SW 1271 (cell line): ENCODE measurements at regions not wholly inside any gene's neighbourhood (a gene's known extent, or its start where the extent isn't known, plus 50 kb on each side); places are given as distances from the start of the nearest gene placed in this dataset.
"Not testable (repeated sequence)": the region's sequence is repeated elsewhere in the genome, so short reads cannot be mapped to it uniquely, and the experiment has no call there.

ENCODE experiments used
- DNase-seq, 2 experiments: peaks; one replicate each; lab custom pipeline; 2025; lab: John Stamatoyannopoulos, UW

DNA sequence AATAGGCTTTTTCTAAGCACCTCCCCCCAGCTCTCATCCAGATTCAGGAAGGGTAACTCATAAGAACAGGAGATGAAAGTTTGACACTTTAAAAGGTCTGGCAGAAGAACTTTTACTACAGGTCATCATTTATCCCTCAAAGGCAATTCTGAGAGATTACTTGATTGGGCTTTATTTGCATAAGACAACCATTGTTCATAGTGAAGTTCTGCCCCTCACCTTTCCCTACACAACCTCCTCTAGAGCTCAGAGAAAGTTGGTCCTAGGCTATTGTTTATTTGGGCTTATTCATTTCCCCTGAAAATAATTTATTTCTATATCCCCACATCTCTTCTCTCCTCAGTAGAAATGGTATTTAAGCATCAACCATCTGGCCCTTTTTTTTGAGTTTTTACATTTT lies 568.4 kb downstream of the ZNF608 start:
- DNase-seq: no peak

DNA sequence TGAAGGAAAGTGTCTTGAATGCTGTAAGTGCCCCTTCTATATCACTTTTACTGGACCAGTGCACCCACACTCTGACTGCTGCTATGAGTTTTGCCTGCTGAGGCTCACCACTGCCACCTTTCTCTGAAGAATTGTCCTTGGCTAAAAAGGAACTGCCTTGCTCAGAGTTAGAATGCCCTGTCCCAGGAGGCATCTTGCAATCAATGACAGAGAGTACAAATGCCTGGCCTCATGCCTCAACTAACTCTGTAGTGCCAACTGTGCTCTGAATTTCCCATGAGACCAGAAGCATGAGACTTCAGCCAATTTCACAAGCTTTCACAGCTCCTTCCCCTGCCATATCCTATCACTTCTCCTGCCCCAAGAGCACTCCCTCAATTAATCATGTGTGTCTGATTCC lies 569.7 kb downstream of the ZNF608 start:
- DNase-seq: no peak

DNA sequence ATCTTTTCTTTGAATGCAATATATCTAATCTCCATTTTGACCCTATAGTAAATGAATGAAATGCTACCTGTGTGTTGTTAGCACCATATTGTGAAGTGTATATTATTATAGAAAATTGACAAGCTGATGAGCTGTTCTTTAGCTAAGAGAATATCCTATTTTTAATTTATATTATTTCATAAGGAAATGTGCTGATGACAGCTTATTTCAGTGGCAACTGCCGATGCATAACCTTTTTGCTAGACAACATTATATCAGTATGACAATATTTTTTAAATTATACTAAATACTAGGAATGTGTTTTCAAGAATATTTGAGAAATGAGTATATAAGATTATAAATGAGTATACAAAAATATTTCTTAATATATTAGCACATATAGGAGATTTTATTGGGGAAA lies 573.1 kb downstream of the ZNF608 start:
- DNase-seq: no peak

DNA sequence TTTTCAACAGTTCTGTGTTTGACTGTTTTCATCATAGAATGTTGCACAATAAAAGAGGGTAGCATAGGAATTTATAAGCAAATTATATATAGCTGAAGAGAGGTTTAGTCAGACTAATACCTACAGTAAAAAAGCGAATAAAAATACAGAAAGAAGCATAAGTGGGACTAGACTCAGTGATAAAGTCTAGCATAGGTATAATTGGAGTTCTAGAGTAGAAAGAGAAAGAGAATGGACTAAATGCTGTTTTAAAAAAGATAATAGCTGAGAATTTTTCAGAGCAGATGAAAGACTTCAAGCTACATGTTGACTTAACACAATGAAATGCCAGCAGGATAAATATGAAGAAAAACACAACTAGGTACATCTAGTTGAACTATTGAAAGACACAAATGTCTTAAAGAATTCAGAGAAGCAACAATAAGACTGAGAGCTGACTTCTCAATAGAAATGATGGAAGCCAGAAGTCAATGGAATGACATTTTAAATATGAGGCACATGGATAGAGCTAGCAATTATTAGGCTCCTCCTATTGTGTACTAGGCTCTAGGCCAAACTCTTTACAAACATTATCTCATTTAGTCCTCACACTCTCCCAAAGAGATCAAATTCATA lies 573.9 kb downstream of the ZNF608 start:
- DNase-seq: no peak

DNA sequence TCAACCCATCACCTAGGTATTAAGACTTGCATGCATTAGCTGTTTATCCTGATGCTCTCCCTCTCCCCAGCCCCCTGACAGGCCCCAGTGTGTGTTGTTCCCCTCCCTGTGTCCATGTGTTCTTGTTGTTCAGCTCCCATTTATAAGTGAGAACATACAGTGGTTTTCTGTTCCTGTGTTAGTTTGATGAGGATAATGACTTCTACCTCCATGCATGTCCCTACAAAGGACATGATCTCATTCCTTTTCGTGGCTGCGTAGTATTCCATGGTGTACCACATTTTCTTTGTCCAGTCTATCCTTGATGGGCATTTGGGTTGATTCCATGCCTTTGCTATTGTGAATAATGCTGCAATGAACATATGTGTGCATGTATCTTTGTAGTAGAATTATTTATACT lies 578.3 kb downstream of the ZNF608 start:
- DNase-seq: not testable (repeated sequence)

DNA sequence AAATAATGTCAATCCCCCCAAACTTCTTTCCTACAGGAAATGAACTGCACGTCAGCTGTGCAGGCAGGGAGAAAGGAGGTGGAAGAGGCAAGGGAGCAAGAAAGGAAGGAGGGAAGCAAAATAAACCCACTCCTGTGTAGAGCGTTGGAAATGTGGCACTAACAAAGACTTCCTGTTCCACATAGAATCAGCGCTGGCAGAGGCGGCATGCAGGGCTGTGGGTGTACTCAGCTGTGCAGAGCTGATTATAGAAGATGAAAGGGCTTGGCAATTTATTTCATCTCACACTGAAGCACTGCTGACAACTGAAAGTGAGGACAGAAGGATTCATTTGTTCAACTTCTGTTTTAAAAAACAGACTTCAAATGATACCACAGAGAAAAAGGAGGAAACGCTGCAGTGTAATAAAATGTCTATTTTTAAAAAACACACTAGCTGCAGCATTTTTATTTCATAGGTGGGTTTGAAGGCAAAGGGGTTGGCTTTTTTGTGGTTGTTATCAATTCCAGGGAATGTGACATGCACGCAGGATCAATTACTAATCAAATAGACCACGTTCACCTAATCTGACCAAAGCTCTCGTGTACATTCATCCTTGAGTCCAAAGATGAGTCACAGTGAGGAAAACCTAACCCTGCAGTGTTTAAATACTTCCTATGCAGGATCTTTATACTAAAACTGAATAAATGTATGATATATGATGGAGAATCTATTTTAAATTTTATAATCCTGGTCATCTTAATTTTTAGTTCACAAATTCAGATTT lies 583.5 kb downstream of the ZNF608 start:
- no peak for DNase-seq

DNA sequence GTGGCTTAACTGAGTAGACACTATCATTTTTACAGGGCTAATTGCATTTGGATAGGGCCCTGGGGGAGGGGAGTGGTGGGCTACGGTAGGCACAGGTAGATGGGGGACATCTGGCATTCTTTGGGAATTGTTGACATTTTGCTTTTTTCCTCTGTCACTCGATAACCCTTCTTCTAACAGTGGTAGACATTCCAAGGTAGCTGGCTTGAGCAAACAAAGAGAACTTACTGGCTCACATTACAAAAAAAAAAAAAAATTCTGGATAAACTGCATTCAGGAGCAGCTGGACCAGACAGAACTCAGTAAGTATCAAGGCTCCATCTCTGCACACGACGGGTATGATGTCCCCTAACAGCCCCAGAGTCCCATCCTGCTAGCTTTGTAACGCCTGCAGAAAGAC lies 585.2 kb downstream of the ZNF608 start:
- no peak for DNase-seq

DNA sequence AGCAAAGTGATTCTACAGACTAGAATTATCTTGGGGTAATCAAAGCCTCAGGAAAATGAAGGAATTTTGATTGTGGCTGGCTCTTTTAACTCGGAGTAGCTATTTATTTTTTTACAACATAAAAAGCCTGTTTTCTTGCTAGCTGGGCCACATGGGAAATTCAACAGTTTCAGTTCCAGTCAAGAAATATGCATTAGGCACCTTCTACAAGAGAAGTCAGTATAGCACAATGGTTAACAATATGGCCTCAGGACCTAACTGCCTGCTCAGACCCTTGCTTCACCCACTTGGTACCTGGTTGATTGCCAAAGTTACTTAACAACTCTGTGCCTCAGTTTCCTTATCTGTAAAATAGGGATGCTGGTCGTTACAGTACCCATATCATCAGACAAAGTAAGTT lies 586.2 kb downstream of the ZNF608 start:
- DNase-seq: no peak

DNA sequence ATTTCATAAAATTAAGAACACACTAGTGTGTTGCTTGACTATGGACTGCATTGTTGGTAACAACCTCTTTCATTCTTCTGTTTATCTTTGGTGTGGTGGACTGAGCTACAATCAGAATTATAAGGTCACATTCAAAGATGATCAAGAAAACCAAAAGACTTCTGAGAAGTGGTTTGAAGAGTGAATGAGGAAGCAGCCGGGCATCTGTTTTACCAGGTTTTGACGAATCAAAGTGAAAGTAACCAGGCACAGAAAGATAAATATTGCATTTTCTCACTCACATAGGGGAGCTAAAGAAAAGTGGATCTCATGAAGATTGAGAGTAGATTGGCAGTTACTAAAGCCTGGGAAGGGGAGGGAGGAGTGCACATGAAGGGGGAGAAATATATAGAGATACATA lies 589.1 kb downstream of the ZNF608 start:
- DNase-seq: no peak

DNA sequence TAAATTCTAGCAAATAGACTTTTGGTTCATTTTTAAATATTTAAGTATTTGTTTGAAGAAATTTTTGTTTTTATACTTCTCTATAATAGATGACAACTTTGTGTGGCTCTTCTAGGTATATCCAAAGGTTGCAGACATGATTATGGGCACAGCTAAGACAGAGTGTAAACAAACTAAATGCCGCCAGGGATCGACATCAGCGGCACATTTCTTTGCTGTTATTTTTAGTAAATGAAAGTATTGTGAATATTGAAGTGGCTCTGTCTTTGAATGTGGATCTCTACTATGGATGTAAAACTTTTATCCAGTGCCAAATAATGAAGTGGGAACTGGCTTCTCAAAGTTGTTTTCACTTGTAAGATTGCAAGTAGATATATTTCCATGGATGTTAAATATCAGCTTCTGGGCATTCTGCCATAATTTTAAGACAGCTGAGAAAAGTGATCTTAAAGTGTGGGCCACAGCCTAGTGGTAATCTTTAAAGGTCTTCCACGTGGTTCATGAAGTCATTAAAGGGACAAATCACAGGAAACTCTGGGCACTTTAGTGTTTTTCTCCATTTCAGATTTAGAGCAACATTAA lies 589.9 kb downstream of the ZNF608 start:
- no peak for DNase-seq

DNA sequence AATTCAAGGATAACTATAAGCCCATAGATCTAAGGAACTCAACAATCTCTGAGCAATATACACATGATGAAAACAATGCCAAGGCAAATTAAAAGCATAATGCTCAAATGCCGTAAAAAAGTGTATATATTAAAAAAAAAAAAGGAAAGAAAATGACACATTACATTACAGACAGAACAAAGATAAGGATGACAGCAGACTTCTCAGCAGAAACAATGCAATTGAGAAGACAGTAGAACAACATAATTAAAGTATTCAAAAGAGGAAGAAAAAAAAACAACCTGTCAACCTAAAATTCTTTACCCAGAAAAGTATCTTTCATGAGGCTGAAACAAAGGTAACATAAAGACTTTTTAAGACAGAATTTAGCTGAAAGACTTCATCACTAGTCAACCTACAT lies 591.7 kb downstream of the ZNF608 start:
- DNase-seq: no peak

DNA sequence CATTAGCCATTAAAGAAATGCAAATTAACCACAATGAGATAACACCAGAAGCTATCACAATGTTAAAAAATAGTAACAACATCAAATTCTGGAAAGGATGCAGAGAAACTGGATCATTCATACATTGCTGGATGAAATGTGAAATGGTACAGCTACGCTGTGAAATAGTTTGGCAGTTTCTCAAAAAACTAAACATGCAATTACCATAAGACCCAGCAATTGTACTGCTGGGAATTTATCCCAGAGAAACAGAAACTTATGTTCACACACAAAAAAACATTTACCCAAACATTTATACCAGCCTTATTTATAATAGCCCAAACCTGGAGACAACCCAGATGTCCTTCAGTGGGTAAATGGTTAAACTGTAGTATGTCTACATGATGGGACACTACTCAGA lies 592.9 kb downstream of the ZNF608 start:
- DNase-seq: no peak

DNA sequence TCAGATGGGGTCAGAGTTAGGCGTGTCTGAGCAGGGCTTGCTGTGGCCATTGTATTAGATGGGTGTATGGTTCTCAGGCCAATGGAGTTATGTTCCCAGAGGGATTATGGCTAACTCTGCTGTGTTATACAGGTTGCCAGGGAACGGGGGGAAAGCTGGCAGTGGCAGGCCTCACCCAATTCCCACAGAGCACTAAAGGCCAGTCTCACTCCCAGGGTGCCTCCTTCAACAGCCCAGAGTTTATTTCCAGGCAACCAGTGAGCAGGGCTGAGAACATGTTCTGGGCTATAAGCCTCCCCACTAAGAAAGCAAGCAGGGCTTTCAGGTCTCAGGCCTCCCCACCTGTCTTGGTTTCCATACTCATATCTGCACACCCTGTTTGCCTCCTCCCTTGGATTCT lies 597.9 kb downstream of the ZNF608 start:
- DNase-seq: no peak

DNA sequence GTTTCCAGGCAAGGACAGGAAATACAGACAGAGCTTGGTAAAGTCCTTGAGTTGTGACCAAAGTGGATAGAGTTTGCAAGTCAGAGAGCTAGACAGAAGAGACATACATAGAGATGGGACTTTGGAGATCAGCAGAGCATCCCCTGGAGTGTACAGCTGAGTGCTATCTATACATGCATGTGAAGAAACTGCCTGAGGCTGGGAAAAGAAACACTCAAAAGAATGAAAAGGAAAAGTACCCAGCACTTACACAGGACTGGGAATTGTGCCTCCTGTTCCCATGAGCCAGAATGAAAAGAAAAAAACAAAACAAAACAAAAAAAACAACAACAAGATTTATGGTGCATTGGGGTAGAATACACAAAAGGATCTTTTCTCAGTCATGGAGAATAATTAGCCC lies 606.4 kb downstream of the ZNF608 start:
- DNase-seq: no peak

DNA sequence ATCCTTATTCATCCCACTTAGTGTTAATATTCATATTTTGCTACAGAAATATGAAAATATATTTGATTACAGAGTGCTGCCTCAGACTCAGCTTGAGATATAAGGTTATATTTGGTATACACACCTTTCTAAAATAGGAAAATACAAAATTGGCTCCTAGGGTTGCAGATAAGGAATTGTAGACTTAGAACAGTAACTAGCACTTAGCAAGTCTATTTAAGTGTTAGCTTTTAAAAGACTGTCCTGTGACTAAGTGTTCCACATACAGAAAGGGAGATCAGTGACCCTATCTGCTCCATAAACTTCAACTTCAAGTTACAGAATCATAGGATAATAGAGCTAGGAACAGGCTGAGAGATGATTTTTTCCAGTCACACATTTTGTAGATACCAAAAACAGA lies 607.0 kb downstream of the ZNF608 start:
- DNase-seq: no peak

DNA sequence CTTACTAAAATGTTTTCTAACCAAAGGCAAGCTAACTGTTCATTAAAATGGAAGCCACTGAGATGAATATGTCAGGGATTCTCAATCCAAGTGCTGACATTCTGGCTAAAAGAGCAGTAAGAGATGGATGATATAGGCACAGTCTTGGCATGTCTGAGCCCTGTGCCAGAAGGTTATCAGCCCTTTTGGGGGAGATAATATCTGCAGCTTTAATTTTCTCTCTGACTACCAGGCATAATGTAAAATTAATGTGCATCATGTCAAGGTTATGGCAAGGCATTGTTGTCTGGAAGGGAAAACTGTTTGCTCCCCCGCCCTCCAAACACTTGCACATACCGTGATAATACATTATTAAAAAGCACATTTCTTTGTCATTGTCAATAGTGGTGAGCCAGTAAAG lies 609.8 kb downstream of the ZNF608 start:
- DNase-seq: no peak

DNA sequence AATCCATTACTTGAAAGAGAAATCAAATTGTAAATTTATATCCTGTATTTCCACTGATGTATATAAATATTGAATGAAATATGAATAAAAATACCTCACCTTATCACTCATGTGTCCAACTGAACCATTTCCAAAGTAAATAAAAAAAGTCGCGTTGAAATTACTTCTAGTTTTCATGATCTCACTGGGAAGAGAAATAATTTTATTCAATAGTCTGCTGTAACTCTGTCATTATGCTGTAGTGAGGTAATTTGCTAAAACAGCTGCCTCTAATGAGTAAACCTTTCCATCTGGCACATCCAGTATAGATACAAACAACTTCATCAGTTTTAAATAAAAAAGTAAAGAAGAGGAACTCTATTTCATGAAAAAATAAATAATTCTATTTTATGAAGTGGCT lies 611.5 kb downstream of the ZNF608 start:
- no peak for DNase-seq

DNA sequence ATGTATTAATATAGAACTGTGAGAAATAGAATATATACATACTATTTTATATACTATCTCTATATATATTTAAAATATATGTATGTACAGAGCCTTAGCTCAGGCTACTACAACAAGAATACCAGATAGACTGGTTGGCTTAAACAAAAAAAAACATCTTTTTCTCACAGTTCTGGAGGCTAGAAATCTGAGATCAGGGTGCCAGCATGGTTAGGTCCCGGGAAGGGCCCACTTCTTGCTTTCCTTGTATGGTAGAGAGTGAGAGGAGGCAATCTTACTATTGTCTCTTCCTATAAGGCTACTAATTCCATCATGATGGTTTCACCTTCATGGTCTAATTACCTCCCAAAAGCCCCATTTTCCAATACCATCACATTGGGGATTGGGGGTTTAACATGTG lies 613.0 kb downstream of the ZNF608 start:
- DNase-seq: no peak

DNA sequence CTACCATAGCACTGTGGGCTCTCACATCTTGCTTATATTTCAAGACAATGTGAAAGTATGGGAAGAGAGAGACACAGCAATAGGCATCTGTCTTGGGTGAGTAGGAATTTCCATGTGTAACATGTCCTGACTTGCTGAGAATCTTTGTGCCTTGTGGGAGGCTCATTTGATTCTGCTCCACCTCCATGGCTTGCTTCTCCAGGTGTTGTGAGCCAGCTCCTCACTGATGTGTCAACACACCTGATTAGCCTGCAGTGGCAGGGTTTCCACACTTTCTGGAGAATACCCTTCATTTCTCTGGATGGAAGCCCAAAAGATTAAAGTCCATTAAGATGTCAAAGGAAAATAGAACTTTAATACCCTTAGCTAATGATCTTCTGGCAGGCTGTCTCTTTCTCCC lies 613.6 kb downstream of the ZNF608 start:
- DNase-seq: no peak

DNA sequence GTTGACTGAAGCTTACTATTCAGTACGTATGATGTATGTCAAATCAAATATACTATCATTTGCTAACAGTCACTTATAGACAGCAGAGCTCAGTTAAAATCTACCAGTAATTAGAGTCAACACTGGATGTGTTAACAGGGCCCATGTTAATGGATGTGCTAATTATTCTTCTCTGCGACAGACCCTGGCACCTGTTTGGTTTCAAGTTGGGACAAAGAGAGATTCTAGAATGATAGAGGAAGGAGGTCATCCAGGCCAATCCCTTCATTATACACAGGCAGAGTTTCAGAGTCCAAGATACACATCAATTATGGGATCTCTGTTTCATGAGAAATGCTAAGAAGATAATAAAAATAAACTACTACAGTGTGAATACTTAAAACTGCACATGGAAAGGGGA lies 615.0 kb downstream of the ZNF608 start:
- DNase-seq: no peak

DNA sequence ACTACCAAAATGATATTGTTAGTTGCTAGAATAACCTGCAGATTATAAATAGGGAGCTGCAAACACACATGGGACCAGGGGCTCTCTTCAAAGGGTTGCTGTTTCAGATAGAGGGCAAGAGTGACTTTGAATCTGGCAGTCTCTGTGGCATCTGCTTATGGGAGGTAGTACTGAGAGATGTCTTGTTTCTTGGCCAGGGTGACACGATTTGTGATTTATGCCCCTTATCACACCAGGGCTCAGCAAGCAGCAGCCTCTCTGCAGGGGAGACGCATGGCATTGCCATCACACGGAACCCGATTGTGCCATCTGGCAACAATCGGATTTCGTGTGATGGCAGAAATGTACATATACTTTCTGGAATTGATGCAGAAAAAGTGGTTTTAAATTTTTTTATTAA lies 615.6 kb downstream of the ZNF608 start:
- no peak for DNase-seq

DNA sequence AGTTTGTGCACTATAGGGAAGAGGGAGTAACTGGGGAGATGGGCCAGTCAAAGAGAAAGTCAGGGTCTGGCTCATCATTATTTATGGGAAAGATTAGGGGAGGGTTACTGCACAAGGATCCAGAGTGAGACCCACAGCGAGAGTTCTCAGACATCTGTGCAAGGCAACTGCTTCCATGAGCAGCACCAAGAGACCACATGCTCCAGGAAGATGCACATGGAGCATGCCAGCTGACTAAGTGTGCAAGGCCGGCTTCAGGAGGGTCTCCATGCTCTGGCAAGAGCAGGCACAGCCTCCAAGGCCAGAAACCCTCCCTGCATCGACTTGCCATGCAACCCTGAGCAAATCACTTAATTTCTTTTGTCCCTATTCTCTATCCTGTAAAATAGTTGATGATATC lies 616.9 kb downstream of the CSNK1G3 start:
- no peak for DNase-seq

DNA sequence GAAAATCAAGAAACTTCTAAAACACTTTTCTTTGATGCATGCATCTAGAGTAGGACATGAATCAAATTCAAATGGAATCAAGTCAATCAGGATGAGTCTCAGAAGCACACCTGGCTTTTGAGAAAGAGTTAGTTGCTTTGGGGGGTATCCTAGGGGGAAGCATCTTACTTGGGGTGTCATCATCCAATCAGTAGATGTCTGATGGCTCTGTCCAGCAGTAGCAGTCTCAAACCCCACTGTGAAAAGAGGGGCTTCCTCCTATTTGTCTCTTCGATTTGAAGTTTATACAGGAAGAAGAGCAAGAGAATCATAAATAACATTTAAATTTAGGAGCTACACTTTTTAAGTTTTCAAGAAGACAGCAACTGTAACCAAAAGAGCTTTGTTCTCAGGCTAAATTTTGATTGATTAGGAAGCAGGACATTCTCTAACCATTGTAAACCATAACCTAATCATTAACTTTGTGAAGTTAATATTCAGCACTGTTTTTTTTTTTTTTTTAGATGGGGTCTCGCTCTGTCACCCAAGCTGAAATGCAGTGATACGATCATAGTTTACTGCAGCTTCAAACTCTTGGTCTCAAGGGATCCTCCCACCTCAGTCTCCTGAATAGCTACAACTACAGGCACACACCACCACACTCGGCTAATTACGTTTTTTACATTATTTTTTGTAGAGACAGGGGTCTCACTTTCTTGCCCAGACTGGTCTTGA lies 614.7 kb downstream of the CSNK1G3 start:
- no peak for DNase-seq
